ENCODE measurements at regions not wholly inside any gene's neighbourhood (a gene's known extent, or its start where the extent isn't known, plus 50 kb on each side); places are given as distances from the start of the nearest gene placed in this dataset.

DNA sequence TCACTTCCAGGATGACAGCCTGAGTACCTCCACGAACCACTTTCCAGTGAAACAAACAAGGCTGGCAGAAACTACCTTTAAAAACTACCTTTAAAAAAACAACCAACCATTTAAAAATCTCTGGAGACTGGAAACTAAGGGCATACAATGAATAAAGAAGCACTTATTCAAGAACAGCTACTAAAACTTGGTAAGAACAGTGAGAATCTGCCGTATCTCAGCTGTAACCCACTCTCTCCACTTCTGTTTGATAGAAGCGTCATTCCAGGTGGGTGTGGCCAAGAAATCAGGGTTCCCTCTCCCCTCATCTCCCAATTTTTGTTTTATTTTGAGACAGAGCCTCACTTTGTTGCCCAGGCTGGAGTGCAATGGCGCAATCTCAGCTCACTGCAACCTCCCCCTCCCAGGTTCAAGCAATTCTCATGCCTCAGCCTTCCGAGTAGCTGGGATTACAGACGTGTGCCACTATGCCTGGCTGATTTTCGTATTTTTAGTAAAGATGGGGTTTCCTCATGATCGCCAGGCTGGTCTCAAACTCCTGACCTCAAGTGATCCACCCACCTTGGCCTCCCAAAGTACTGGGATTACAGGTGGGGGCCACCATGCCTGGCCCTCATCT lies 158.8 kb upstream of the CHST15 start:
- POLR2A ChIA-PET (ENCODE audit: unreplicated experiment), result no interaction called here
- Histone ChIP-seq H3K9me3 (ENCODE audit: low read length) (no peaks in the 10 kb centered on the region), H3K4me1 (ENCODE audit: insufficient read depth, low read length) (no peaks in the 10 kb centered on the region), H3K36me3 (ENCODE audit: low read depth, low read length) (no peaks in the 10 kb centered on the region), H3K4me3 (ENCODE audit: low read length) (no peak overlapping the region), H3K79me2 (ENCODE audit: low read length) (no peaks in the 10 kb centered on the region), H3K27ac (ENCODE audit: low read length) (no peak overlapping the region), H4K20me1 (ENCODE audit: low read length) (no peaks in the 10 kb centered on the region), H3F3A (ENCODE audit: low read length, unreplicated experiment) (no peaks in the 10 kb centered on the region), H3K9me2 (replicated peaks; ENCODE audit: low read length) (no peaks in the 10 kb centered on the region), H3K27me3 (ENCODE audit: low read length) (no peaks in the 10 kb centered on the region), H2AFZ (ENCODE audit: low read length) (no peak overlapping the region), H3K4me2 (ENCODE audit: low read length) (no peak overlapping the region), H3K9ac (ENCODE audit: low read length) (no peak overlapping the region)
- BruUV-seq (replicated peaks), result no TSS peak
- TF ChIP-seq, protein P1, sequence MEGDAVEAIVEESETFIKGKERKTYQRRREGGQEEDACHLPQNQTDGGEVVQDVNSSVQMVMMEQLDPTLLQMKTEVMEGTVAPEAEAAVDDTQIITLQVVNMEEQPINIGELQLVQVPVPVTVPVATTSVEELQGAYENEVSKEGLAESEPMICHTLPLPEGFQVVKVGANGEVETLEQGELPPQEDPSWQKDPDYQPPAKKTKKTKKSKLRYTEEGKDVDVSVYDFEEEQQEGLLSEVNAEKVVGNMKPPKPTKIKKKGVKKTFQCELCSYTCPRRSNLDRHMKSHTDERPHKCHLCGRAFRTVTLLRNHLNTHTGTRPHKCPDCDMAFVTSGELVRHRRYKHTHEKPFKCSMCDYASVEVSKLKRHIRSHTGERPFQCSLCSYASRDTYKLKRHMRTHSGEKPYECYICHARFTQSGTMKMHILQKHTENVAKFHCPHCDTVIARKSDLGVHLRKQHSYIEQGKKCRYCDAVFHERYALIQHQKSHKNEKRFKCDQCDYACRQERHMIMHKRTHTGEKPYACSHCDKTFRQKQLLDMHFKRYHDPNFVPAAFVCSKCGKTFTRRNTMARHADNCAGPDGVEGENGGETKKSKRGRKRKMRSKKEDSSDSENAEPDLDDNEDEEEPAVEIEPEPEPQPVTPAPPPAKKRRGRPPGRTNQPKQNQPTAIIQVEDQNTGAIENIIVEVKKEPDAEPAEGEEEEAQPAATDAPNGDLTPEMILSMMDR (conservative IDR thresholded peaks at IDR 0.05; ENCODE audit: low read depth, low read length), result no peak
- TF ChIP-seq EZH2 (IDR thresholded peaks at IDR 0.05; ENCODE audit: low read length, unreplicated experiment) (no peak), EZH2phosphoT487 (IDR thresholded peaks at IDR 0.05; ENCODE audit: borderline replicate concordance, low read length) (no peak)
- CTCF ChIA-PET, result no interaction called here
- intact Hi-C loops (cut with micrococcal nuclease), result no loop called here
- ATAC-seq, result no peak
- no peak for DNase-seq

DNA sequence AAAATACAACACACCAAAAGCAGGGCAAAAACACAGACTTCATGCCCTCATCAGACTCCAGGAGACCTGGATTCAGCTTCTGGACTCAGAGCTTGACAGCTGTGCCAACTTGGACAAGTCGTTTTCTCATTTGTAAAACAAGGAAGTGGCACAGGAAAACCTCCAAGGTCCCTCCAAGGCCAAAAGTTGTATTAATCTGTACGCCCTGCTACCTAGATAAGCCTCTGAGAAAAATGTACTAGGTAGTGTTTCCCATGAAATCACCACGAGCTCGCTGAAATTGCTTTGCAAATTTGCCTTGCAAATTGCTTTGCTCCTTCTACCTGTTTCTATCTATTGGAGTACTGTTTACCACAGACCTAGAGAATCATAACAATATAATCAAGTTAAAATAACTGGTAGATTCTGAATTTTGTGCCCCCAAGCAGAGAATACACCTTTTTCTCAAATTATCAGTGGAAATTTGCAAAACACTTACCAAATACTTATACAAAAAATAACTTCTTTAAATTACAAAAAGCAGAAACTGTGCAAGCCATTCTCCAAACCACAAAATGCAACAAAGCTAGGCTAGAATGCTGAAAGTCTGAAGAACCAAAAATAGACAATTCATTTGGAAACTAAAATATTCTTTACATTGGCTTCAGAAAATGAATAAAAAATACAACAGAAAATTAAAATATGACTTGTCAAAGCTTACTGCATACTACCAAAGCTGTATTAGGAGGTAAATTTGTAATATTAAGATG lies 158.1 kb upstream of the CHST15 start:
- POLR2A ChIA-PET (ENCODE audit: unreplicated experiment), result no interaction called here
- H3K9ac ChIP-seq (ENCODE audit: low read length), result no peak overlapping the region
- no peaks in the 10 kb centered on the region for H3K4me1 ChIP-seq (ENCODE audit: insufficient read depth, low read length)
- DNase-seq, result no peak
- BruUV-seq (replicated peaks), result no TSS peak
- TF ChIP-seq EZH2 (IDR thresholded peaks at IDR 0.05; ENCODE audit: low read length, unreplicated experiment), result no peak
- TF ChIP-seq, protein P1 (conservative IDR thresholded peaks at IDR 0.05; ENCODE audit: low read depth, low read length), result no peak
- TF ChIP-seq EZH2phosphoT487 (IDR thresholded peaks at IDR 0.05; ENCODE audit: borderline replicate concordance, low read length), result no peak
- H3K9me2 ChIP-seq (replicated peaks; ENCODE audit: low read length), result no peaks in the 10 kb centered on the region
- H3K27ac ChIP-seq (ENCODE audit: low read length), result no peak overlapping the region
- H3K4me2 ChIP-seq (ENCODE audit: low read length), result no peak overlapping the region
- no peak for ATAC-seq
- H4K20me1 ChIP-seq (ENCODE audit: low read length), result no peaks in the 10 kb centered on the region
- no peaks in the 10 kb centered on the region for H3K27me3 ChIP-seq (ENCODE audit: low read length)
- H3K4me3 ChIP-seq (ENCODE audit: low read length), result no peak overlapping the region
- H3K79me2 ChIP-seq (ENCODE audit: low read length), result no peaks in the 10 kb centered on the region
- no peaks in the 10 kb centered on the region for H3K36me3 ChIP-seq (ENCODE audit: low read depth, low read length)
- no peaks in the 10 kb centered on the region for H3F3A ChIP-seq (ENCODE audit: low read length, unreplicated experiment)
- H2AFZ ChIP-seq (ENCODE audit: low read length), result no peak overlapping the region
- CTCF ChIA-PET, result no interaction called here
- no peaks in the 10 kb centered on the region for H3K9me3 ChIP-seq (ENCODE audit: low read length)
- intact Hi-C loops (cut with micrococcal nuclease), result no loop called here

DNA sequence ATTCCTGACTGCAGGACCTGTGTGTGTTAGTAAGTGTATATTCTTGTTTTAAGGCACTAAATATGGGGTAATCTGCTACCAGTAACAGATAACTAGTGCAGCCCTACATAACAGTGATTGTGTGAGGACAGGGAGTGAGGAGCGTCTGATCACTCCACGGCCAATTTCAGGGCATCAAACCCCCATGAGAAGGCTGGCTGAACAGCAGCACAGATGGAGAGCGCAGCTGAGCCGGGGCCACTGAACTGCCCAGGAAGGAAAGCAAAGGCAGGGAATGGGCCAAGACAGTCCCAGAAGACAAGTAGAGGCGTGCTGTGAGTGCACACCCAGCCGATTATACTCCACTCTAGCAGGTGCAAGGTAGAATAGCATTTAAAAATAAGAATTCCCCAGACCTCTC lies 157.1 kb upstream of the CHST15 start:
- Histone ChIP-seq H3K9me2 (replicated peaks; ENCODE audit: low read length) (no peaks in the 10 kb centered on the region), H3K4me3 (ENCODE audit: low read length) (no peak overlapping the region), H3K79me2 (ENCODE audit: low read length) (no peaks in the 10 kb centered on the region), H3K9me3 (ENCODE audit: low read length) (no peaks in the 10 kb centered on the region), H3K9ac (ENCODE audit: low read length) (no peak overlapping the region), H3K27me3 (ENCODE audit: low read length) (no peaks in the 10 kb centered on the region), H3K4me1 (ENCODE audit: insufficient read depth, low read length) (no peaks in the 10 kb centered on the region), H3K36me3 (ENCODE audit: low read depth, low read length) (no peaks in the 10 kb centered on the region), H3K4me2 (ENCODE audit: low read length) (no peak overlapping the region), H3K27ac (ENCODE audit: low read length) (no peak overlapping the region), H4K20me1 (ENCODE audit: low read length) (no peaks in the 10 kb centered on the region), H3F3A (ENCODE audit: low read length, unreplicated experiment) (no peaks in the 10 kb centered on the region), H2AFZ (ENCODE audit: low read length) (no peak overlapping the region)
- CTCF ChIA-PET, result no interaction called here
- BruUV-seq (replicated peaks), result no TSS peak
- intact Hi-C loops (cut with micrococcal nuclease), result no loop called here
- ATAC-seq (no peak), DNase-seq (no peak)
- POLR2A ChIA-PET (ENCODE audit: unreplicated experiment), result no interaction called here
- TF ChIP-seq, protein P1 (conservative IDR thresholded peaks at IDR 0.05; ENCODE audit: low read depth, low read length), result no peak
- TF ChIP-seq EZH2phosphoT487 (IDR thresholded peaks at IDR 0.05; ENCODE audit: borderline replicate concordance, low read length) (no peak), EZH2 (IDR thresholded peaks at IDR 0.05; ENCODE audit: low read length, unreplicated experiment) (no peak)
